ENCODE measurements at regions not wholly inside any gene's neighbourhood (a gene's known extent, or its start where the extent isn't known, plus 50 kb on each side); places are given as distances from the start of the nearest gene placed in this dataset.
"Not testable (repeated sequence)": the region's sequence is repeated elsewhere in the genome, so short reads cannot be mapped to it uniquely, and the experiment has no call there.

- DNase-seq = no peak
Observed at GRCh38 chr16:61150351-61150750, 885.9 kb downstream of the CDH8 start.

GRCh38 chr16:61149709-61150108, 886.5 kb downstream of the CDH8 start:
- no peak for DNase-seq

GRCh38 chr16:61148930-61149329, 887.3 kb downstream of the CDH8 start:
- DNase-seq = no peak

GRCh38 chr16:61146429-61146828, 889.8 kb downstream of the CDH8 start:
- no peak for DNase-seq

GRCh38 chr16:61131447-61131846, 904.8 kb downstream of the CDH8 start:
- no peak for DNase-seq

- DNase-seq = no peak
Observed at GRCh38 chr16:61128545-61129323, 907.5 kb downstream of the CDH8 start.

- DNase-seq = no peak
Observed at GRCh38 chr16:61105544-61105943, 930.7 kb downstream of the CDH8 start.

GRCh38 chr16:61098505-61098904, 937.7 kb downstream of the CDH8 start:
- DNase-seq = no peak

GRCh38 chr16:61091300-61091699, 944.9 kb downstream of the CDH8 start:
- not testable (repeated sequence) for DNase-seq

- DNase-seq = no peak
Observed at GRCh38 chr16:61083711-61084110, 952.5 kb downstream of the CDH8 start.

- no peak for DNase-seq
Observed at GRCh38 chr16:61074324-61074723, 961.9 kb downstream of the CDH8 start.

- no peak for DNase-seq
Observed at GRCh38 chr16:61057635-61058034, 978.6 kb downstream of the CDH8 start.

- no peak for DNase-seq
Observed at GRCh38 chr16:61050547-61050946, 985.7 kb downstream of the CDH8 start.

- DNase-seq = no peak
Observed at GRCh38 chr16:61045931-61046330, 990.3 kb downstream of the CDH8 start.

- no peak for DNase-seq
Observed at GRCh38 chr16:61042737-61043136, 993.5 kb downstream of the CDH8 start.

- DNase-seq = no peak
Observed at GRCh38 chr16:61030616-61031015, 1005.6 kb downstream of the CDH8 start.

GRCh38 chr16:61024180-61024900, 1011.9 kb downstream of the CDH8 start:
- DNase-seq = no peak

- no peak for DNase-seq
Observed at GRCh38 chr16:61014869-61015268, 1021.4 kb downstream of the CDH8 start.

GRCh38 chr16:61007694-61008093, 1028.5 kb downstream of the CDH8 start:
- no peak for DNase-seq

GRCh38 chr16:61005952-61006351, 1030.3 kb downstream of the CDH8 start:
- DNase-seq = no peak

GRCh38 chr16:61002479-61003204, 1033.6 kb downstream of the CDH8 start:
- no peak for DNase-seq

GRCh38 chr16:60991886-60992285, 1044.4 kb downstream of the CDH8 start:
- DNase-seq = no peak

- no peak for DNase-seq
Observed at GRCh38 chr16:60989592-60989991, 1046.6 kb downstream of the CDH8 start.

GRCh38 chr16:60979119-60979518, 1057.1 kb downstream of the CDH8 start:
- DNase-seq = no peak
